CD8-positive, alpha-beta memory T cell (primary cell): ENCODE measurements at regions not wholly inside any gene's neighbourhood (a gene's known extent, or its start where the extent isn't known, plus 50 kb on each side); places are given as distances from the start of the nearest gene placed in this dataset.

Experiments used
- CTCF ChIA-PET: fragments of 350-600 bp; sonication (Branson Sonifier 250); formaldehyde crosslinking; loops from one replicate; lab custom pipeline; 2021; ENCODE audit warnings: antibody characterized with exemption; lab: Charles Lee
- POLR2A ChIA-PET: fragments of 350-600 bp; sonication (Branson Sonifier 250); formaldehyde crosslinking; loops from one replicate; lab custom pipeline; 2021; ENCODE audit warnings: antibody characterized with exemption; lab: Charles Lee
- DNase-seq, 5 donors: peaks; one replicate each; pipeline versions ENCODE4 v3.0.0 to v3.0.0-alpha.2; 2020 to 2022; ENCODE audit warnings: mixed read lengths in 1 of 5
- H3K27ac ChIP-seq: one replicate; pipeline ENCODE4 v1.7.0; 2013; ENCODE audit warnings: low read depth, mild to moderate bottlenecking, low read length, moderate library complexity
- H3K27me3 ChIP-seq: 2 replicates; pipeline ENCODE4 v1.7.0; 2013; ENCODE audit warnings: low read length, mild to moderate bottlenecking; ENCODE audit not compliant: insufficient read depth, poor library complexity, severe bottlenecking
- H3K36me3 ChIP-seq: 2 replicates; pipeline ENCODE4 v1.7.0; 2013; ENCODE audit warnings: mild to moderate bottlenecking, low read length, moderate library complexity; ENCODE audit not compliant: insufficient read depth
- H3K4me1 ChIP-seq: 2 replicates; pipeline ENCODE4 v1.7.0; 2013; ENCODE audit warnings: mild to moderate bottlenecking, low read length, moderate library complexity; ENCODE audit not compliant: insufficient read depth
- H3K4me3 ChIP-seq: 2 replicates; pipeline ENCODE4 v1.7.0; 2013; ENCODE audit warnings: mild to moderate bottlenecking, low read length
- H3K9me3 ChIP-seq: 2 replicates; pipeline ENCODE4 v1.7.0; 2013; ENCODE audit warnings: mild to moderate bottlenecking, low read length
- H3K27ac Mint-ChIP-seq, 8 donors: one replicate each; pipeline ENCODE4 v1.8.0; 2020 to 2021; ENCODE audit warnings: mixed read lengths in 8 of 8, mild to moderate bottlenecking in 6 of 8, inconsistent platforms in 3 of 8, moderate library complexity in 3 of 8
- H3K27me3 Mint-ChIP-seq, 2 donors: one replicate each; pipeline ENCODE4 v1.8.0; 2020 to 2021; ENCODE audit warnings: mixed read lengths in 2 of 2, mild to moderate bottlenecking in 1 of 2, moderate library complexity in 1 of 2
- H3K36me3 Mint-ChIP-seq, 3 donors: one replicate each; pipeline ENCODE4 v1.8.0; 2020 to 2021; ENCODE audit warnings: mixed read lengths in 3 of 3, inconsistent platforms in 1 of 3, mild to moderate bottlenecking in 1 of 3
- H3K4me1 Mint-ChIP-seq, 3 donors: one replicate each; pipeline ENCODE4 v1.8.0; 2020 to 2021; ENCODE audit warnings: mixed read lengths in 3 of 3, inconsistent platforms in 1 of 3, mild to moderate bottlenecking in 1 of 3
- H3K4me3 Mint-ChIP-seq, 7 donors: one replicate each; pipeline ENCODE4 v1.8.0; 2020 to 2021; ENCODE audit warnings: mixed read lengths in 7 of 7, mild to moderate bottlenecking in 6 of 7, moderate library complexity in 4 of 7, inconsistent platforms in 2 of 7
- H3K9me3 Mint-ChIP-seq, 5 donors: one replicate each; pipeline ENCODE4 v1.8.0; 2020 to 2022; ENCODE audit warnings: mixed read lengths in 5 of 5, mild to moderate bottlenecking in 3 of 5, moderate library complexity in 2 of 5, inconsistent platforms in 1 of 5

GRCh38 chr2:15840148-15840547 lies 100.2 kb upstream of the MYCN start:
- no peaks in the 10 kb centered on the region for H3K27me3 ChIP-seq
- H3K9me3 Mint-ChIP-seq, result no peaks in the 10 kb centered on the region
- H3K36me3 Mint-ChIP-seq, result no peaks in the 10 kb centered on the region
- H3K9me3 ChIP-seq, result no peaks in the 10 kb centered on the region
- H3K4me3 Mint-ChIP-seq, result no peak overlapping the region
- H3K36me3 ChIP-seq, result no peaks in the 10 kb centered on the region
- ChIA-PET POLR2A (no interaction called here), CTCF (no interaction called here)
- no peak overlapping the region for H3K4me3 ChIP-seq
- H3K4me1 ChIP-seq, result no peaks in the 10 kb centered on the region
- H3K27ac Mint-ChIP-seq, result no peak overlapping the region
- no peak for DNase-seq
- H3K4me1 Mint-ChIP-seq, result no peaks in the 10 kb centered on the region
- H3K27me3 Mint-ChIP-seq, result peaks cover 0 to 8% of the 10 kb centered on the region in 2 donors
- H3K27ac ChIP-seq, result no peak overlapping the region

- no peaks in the 10 kb centered on the region for H3K9me3 ChIP-seq
- H3K27ac Mint-ChIP-seq, result no peak overlapping the region
- no peaks in the 10 kb centered on the region for H3K27me3 ChIP-seq
- no peaks in the 10 kb centered on the region for H3K4me1 ChIP-seq
- H3K4me3 ChIP-seq, result no peak overlapping the region
- H3K36me3 ChIP-seq, result no peaks in the 10 kb centered on the region
- no peaks in the 10 kb centered on the region for H3K36me3 Mint-ChIP-seq
- H3K4me1 Mint-ChIP-seq, result no peaks in the 10 kb centered on the region
- no peak overlapping the region for H3K27ac ChIP-seq
- POLR2A ChIA-PET, result no interaction called here
- no peak for DNase-seq
- H3K4me3 Mint-ChIP-seq, result no peak overlapping the region
- no peaks in the 10 kb centered on the region for H3K9me3 Mint-ChIP-seq
- CTCF ChIA-PET, result no interaction called here
- H3K27me3 Mint-ChIP-seq, result peaks cover 0 to 8% of the 10 kb centered on the region in 2 donors
Measured at GRCh38 chr2:15840969-15841368, 99.4 kb upstream of the MYCN start.

GRCh38 chr2:15841776-15842560 lies 98.4 kb upstream of the MYCN start:
- no peak overlapping the region for H3K4me3 ChIP-seq
- no peak for DNase-seq
- no peaks in the 10 kb centered on the region for H3K36me3 Mint-ChIP-seq
- no peak overlapping the region for H3K27ac ChIP-seq
- H3K4me3 Mint-ChIP-seq, result no peak overlapping the region
- no peaks in the 10 kb centered on the region for H3K36me3 ChIP-seq
- ChIA-PET CTCF (no interaction called here), POLR2A (no interaction called here)
- H3K4me1 ChIP-seq, result no peaks in the 10 kb centered on the region
- H3K27ac Mint-ChIP-seq, result no peak overlapping the region
- no peaks in the 10 kb centered on the region for H3K4me1 Mint-ChIP-seq
- H3K9me3 ChIP-seq, result no peaks in the 10 kb centered on the region
- peaks cover 0 to under 1% (median 0%) of the 10 kb centered on the region in 5 donors for H3K9me3 Mint-ChIP-seq
- no peaks in the 10 kb centered on the region for H3K27me3 ChIP-seq
- H3K27me3 Mint-ChIP-seq, result peaks cover 0 to 8% of the 10 kb centered on the region in 2 donors

GRCh38 chr2:15842758-15843666 lies 97.3 kb upstream of the MYCN start:
- Histone ChIP-seq H3K4me3 (no peak overlapping the region), H3K36me3 (no peaks in the 10 kb centered on the region), H3K9me3 (no peaks in the 10 kb centered on the region), H3K27me3 (no peaks in the 10 kb centered on the region), H3K4me1 (no peaks in the 10 kb centered on the region), H3K27ac (no peak overlapping the region)
- Mint-ChIP-seq H3K4me3 (no peak overlapping the region), H3K27ac (no peak overlapping the region), H3K9me3 (peaks cover 0 to 3% (median 0%) of the 10 kb centered on the region in 5 donors), H3K4me1 (no peaks in the 10 kb centered on the region), H3K36me3 (no peaks in the 10 kb centered on the region), H3K27me3 (peaks cover 0 to 8% of the 10 kb centered on the region in 2 donors)
- ChIA-PET POLR2A (no interaction called here), CTCF (no interaction called here)
- DNase-seq, result no peak

- Mint-ChIP-seq H3K9me3 (peaks cover 0 to 3% (median 2%) of the 10 kb centered on the region in 5 donors), H3K4me3 (no peak overlapping the region)
- CTCF ChIA-PET, result no interaction called here
Measured at GRCh38 chr2:15844211-15844801, 96.0 kb upstream of the MYCN start.

GRCh38 chr2:15845294-15845693 lies 95.1 kb upstream of the MYCN start:
- H3K36me3 ChIP-seq, result no peaks in the 10 kb centered on the region
- no peaks in the 10 kb centered on the region for H3K27me3 ChIP-seq
- DNase-seq, result no peak
- Mint-ChIP-seq H3K4me3 (no peak overlapping the region), H3K4me1 (no peaks in the 10 kb centered on the region), H3K36me3 (no peaks in the 10 kb centered on the region), H3K27me3 (peaks cover 0 to 8% of the 10 kb centered on the region in 2 donors), H3K9me3 (peaks cover 0 to 3% (median 2%) of the 10 kb centered on the region in 5 donors), H3K27ac (no peak overlapping the region)
- POLR2A ChIA-PET, result no interaction called here
- no peak overlapping the region for H3K27ac ChIP-seq
- CTCF ChIA-PET, result no interaction called here
- no peaks in the 10 kb centered on the region for H3K9me3 ChIP-seq
- H3K4me3 ChIP-seq, result no peak overlapping the region
- H3K4me1 ChIP-seq, result no peaks in the 10 kb centered on the region

More at GRCh38 chr2:15844211-15844801, 96.0 kb upstream of the MYCN start:
- Mint-ChIP-seq H3K27ac (no peak overlapping the region), H3K27me3 (peaks cover 0 to 8% of the 10 kb centered on the region in 2 donors), H3K36me3 (no peaks in the 10 kb centered on the region), H3K4me1 (no peaks in the 10 kb centered on the region)
- H3K4me3 ChIP-seq, result no peak overlapping the region
- H3K27me3 ChIP-seq, result no peaks in the 10 kb centered on the region
- no peak overlapping the region for H3K27ac ChIP-seq
- POLR2A ChIA-PET, result no interaction called here
- H3K4me1 ChIP-seq, result no peaks in the 10 kb centered on the region
- no peaks in the 10 kb centered on the region for H3K9me3 ChIP-seq
- no peaks in the 10 kb centered on the region for H3K36me3 ChIP-seq
- DNase-seq, result no peak

- no peaks in the 10 kb centered on the region for H3K36me3 ChIP-seq
- H3K27ac ChIP-seq, result no peak overlapping the region
- peaks cover 0 to 3% (median 2%) of the 10 kb centered on the region in 5 donors for H3K9me3 Mint-ChIP-seq
- no peaks in the 10 kb centered on the region for H3K36me3 Mint-ChIP-seq
- POLR2A ChIA-PET, result no interaction called here
- peaks cover 0 to 8% of the 10 kb centered on the region in 2 donors for H3K27me3 Mint-ChIP-seq
- no peaks in the 10 kb centered on the region for H3K4me1 ChIP-seq
- no peak overlapping the region for H3K4me3 ChIP-seq
- CTCF ChIA-PET, result no interaction called here
- no peak overlapping the region for H3K4me3 Mint-ChIP-seq
- DNase-seq, result no peak
- H3K4me1 Mint-ChIP-seq, result no peaks in the 10 kb centered on the region
- H3K27me3 ChIP-seq, result no peaks in the 10 kb centered on the region
- no peak overlapping the region for H3K27ac Mint-ChIP-seq
- no peaks in the 10 kb centered on the region for H3K9me3 ChIP-seq
Measured at GRCh38 chr2:15845737-15846405, 94.5 kb upstream of the MYCN start.
